Activated CD4-positive, alpha-beta T cell treated with anti-CD3 and anti-CD28 coated beads for 24 hours (primary cell): ENCODE measurements at regions not wholly inside any gene's neighbourhood (a gene's known extent, or its start where the extent isn't known, plus 50 kb on each side); places are given as distances from the start of the nearest gene placed in this dataset.

ENCODE experiments used
- DNase-seq, 2 donors: peaks; one replicate each; pipeline ENCODE4 v3.0.0-alpha.2; 2020; ENCODE audit warnings: low read depth in 2 of 2

- no peak for DNase-seq
Observed at GRCh38 chr5:57711946-57712345, 229.3 kb upstream of the ACTBL2 start.

GRCh38 chr5:57711471-57711870 lies 228.9 kb upstream of the ACTBL2 start:
- no peak for DNase-seq

- DNase-seq = no peak
Observed at GRCh38 chr5:57710126-57710525, 227.5 kb upstream of the ACTBL2 start.

GRCh38 chr5:57705769-57706168 lies 223.2 kb upstream of the ACTBL2 start:
- DNase-seq = no peak

- DNase-seq = no peak
Observed at GRCh38 chr5:57703721-57704120, 221.1 kb upstream of the ACTBL2 start.

DNA sequence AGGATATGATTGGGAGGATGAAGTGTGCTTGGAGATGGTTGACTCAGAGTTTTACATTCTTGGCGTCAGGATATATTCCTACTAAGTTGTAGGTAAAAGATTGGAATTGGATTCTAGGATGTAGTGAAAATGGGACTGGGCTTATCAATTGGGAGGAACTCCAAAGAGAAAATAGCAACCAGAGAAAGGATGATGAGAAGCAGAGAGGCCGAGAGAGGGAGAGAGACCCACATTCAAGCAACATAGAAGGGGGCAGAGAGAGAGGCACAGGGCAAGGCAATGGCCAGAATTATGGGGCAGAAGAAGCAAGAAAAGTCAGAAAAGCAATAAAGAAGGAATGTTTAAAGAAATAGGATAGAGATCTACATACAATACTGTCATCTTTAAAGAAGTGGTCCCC lies 217.9 kb upstream of the ACTBL2 start:
- no peak for DNase-seq

GRCh38 chr5:57700072-57700471 lies 217.5 kb upstream of the ACTBL2 start:
- DNase-seq = no peak

DNA sequence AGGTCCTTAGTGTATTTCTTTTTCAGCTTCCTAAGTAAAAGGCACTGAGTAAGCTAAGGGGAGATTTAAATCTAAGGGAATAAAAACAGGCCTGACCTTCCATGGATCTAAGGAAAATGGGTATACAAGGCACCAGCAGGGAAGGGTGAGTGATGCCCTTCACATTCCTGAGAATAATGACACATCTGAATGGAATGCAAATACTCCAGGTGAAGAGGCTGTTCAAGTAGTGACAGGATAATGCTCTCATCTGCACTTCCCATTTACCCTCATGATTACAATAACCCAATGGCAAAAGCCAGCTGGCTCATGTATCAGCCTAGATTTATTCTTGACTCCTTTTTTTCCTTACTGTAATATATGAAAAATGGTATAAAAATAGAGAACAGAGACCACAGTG lies 216.2 kb upstream of the ACTBL2 start:
- no peak for DNase-seq

GRCh38 chr5:57698086-57698485 lies 215.5 kb upstream of the ACTBL2 start:
- no peak for DNase-seq

GRCh38 chr5:57696825-57697570 lies 214.4 kb upstream of the ACTBL2 start:
- no peak for DNase-seq

- no peak for DNase-seq
Observed at GRCh38 chr5:57696389-57696769, 213.8 kb upstream of the ACTBL2 start.

- no peak for DNase-seq
Observed at GRCh38 chr5:57695706-57696388, 213.2 kb upstream of the ACTBL2 start.

DNA sequence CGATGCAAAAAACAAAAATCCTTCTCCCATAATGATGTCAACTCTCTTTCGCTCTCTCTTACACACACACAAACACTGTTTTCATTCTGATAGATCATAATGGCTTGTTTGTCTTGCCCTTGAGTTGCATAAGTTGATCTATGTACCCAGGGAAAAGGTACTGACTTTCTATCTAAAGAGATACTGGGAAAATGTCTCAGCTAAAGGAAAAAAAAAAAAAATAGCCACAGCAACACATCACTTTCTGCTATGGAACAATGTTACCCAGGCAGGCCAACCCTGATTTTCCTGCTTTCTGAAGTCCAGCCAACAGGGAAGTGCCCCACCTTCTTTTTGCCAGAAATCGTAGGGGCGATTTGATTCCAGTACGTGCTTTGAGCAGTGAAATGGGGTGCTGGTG lies 212.6 kb upstream of the ACTBL2 start:
- DNase-seq = no peak

GRCh38 chr5:57693488-57694305 lies 211.1 kb upstream of the ACTBL2 start:
- no peak for DNase-seq

GRCh38 chr5:57692582-57693487 lies 210.2 kb upstream of the ACTBL2 start:
- peak; percentile 1 to 6 for DNase-seq

- DNase-seq = no peak
Observed at GRCh38 chr5:57690724-57691123, 208.1 kb upstream of the ACTBL2 start.

DNA sequence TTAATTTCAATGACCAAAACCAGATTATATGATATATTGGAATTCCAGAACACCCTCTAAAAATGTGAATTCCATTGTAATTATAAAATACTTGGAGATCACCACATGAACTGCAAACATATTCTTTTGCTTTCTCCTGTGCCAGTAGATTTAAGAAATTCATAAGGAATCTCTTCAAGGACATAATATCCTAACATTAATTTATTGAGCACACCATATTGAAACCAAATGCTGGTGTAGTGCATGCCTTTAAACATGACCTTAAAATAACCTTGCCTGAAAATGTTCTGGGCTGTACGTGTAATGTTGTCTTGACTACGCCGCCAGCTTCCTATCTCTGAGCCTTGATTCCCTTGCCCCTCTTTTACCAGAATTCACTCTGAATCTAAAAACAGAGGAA lies 205.0 kb upstream of the ACTBL2 start:
- no peak for DNase-seq

GRCh38 chr5:57685516-57686255 lies 203.1 kb upstream of the ACTBL2 start:
- no peak for DNase-seq

DNA sequence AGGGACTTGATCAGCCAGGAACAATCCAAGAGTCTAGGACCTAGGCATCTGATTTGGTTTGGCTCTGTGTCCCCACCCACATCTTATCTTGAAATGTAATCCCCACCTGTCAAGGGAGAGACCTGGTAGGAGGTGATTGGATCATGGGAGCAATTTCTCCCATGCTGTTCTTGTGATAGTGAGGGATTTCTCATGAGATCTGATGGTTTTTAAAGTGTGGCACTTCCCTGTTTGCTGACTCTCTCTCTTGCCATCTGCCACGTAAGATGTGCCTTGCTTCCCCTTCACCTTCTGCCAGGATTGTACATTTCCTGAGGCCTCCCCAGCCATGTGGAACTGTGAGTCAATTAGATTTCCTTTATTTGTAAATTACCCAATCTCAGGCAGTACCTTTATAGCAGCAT lies 201.7 kb upstream of the ACTBL2 start:
- DNase-seq = no peak

DNA sequence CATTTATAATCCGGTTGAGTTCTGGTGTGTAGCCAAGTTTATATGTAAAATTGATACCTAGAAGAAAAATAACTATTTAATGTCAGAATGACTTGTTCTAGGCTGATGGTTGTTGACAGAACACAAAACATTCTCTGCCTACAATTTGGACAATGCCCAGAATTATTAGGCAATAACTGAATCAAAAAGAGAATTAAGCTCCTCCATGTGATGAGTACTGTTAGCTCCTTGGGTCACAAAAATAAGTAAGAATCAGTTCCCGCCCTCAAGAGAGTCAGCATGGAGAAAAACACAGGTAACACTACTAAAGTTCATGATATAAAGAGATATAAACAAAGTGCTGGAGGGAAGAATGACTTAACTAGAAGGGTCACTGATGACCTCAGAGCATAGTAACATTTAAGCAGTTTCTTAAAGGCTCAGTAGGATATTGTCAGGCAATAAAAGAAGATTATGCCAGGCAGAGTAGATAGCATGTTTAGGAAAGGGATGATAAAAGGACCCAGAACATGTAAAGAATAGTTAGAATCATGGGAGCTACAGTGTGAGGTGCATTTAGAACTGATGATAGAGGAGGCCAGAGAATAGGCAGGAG lies 200.5 kb upstream of the ACTBL2 start:
- no peak for DNase-seq

GRCh38 chr5:57681942-57682341 lies 199.3 kb upstream of the ACTBL2 start:
- DNase-seq = no peak
